GM23338 (cell line): ENCODE measurements at regions not wholly inside any gene's neighbourhood (a gene's known extent, or its start where the extent isn't known, plus 50 kb on each side); places are given as distances from the start of the nearest gene placed in this dataset.

Experiments used
- CREB1 ChIP-seq: fragments of 250-450 bp; sonication (Bioruptor Pico); IDR thresholded peaks from 2 replicates; pipeline ENCODE4 v1.5.0; 2020; ENCODE audit warnings: low read depth, mild to moderate bottlenecking, moderate library complexity
- EZH2 ChIP-seq: fragments of 200-600 bp; sonication (generic); IDR thresholded peaks from one replicate; pipeline ENCODE4 v1.8.0; 2017; ENCODE audit warnings: antibody characterized with exemption, mild to moderate bottlenecking, low read depth; ENCODE audit not compliant: unreplicated experiment
- EZH2phosphoT487 ChIP-seq: fragments of 200-600 bp; sonication (generic); IDR thresholded peaks from one replicate; pipeline ENCODE4 v1.8.1; 2018; ENCODE audit warnings: antibody characterized with exemption; ENCODE audit not compliant: unreplicated experiment
- JUNB ChIP-seq: IDR thresholded peaks from one replicate; pipeline ENCODE4 v1.6.1; 2016; ENCODE audit warnings: antibody characterized with exemption; ENCODE audit not compliant: unreplicated experiment
- NANOG ChIP-seq: IDR thresholded peaks from 2 replicates; pipeline ENCODE4 v1.6.1; 2016; ENCODE audit warnings: antibody characterized with exemption, borderline replicate concordance
- POLR2AphosphoS5 ChIP-seq: IDR thresholded peaks from 2 replicates; pipeline ENCODE4 v1.6.1; 2016; ENCODE audit warnings: antibody characterized with exemption, low read depth
- STAT1 ChIP-seq: IDR thresholded peaks from one replicate; pipeline ENCODE4 v1.6.1; 2016; ENCODE audit warnings: antibody characterized with exemption; ENCODE audit not compliant: unreplicated experiment
- ZNF114 ChIP-seq: fragments of 250-450 bp; sonication (Bioruptor Pico); IDR thresholded peaks from 2 replicates; pipeline ENCODE4 v1.5.0; 2020; ENCODE audit warnings: mild to moderate bottlenecking, moderate library complexity
- ZNF331 ChIP-seq: fragments of 250-450 bp; sonication (Bioruptor Pico); IDR thresholded peaks from 2 replicates; pipeline ENCODE4 v1.5.0; 2020; ENCODE audit warnings: low read depth, mild to moderate bottlenecking, moderate library complexity
- TF ChIP-seq, protein P1 (sequence below), 2 experiments: fragments of 200-600 bp in 1 of 2; sonication (generic) in 1 of 2; conservative IDR thresholded peaks; 2 replicates each; pipeline versions ENCODE4 v1.5.1 to v1.6.1; 2016 to 2017; ENCODE audit warnings: antibody characterized with exemption in 2 of 2, low read depth in 2 of 2, mild to moderate bottlenecking in 2 of 2, moderate library complexity in 1 of 2
- TF ChIP-seq, protein P2 (sequence below): IDR thresholded peaks from one replicate; pipeline ENCODE4 v1.6.1; 2018; ENCODE audit warnings: antibody characterized with exemption; ENCODE audit not compliant: unreplicated experiment
- TF ChIP-seq, protein P3 (sequence below): IDR thresholded peaks from 2 replicates; pipeline ENCODE4 v1.6.1; 2016; ENCODE audit warnings: antibody characterized with exemption
- TF ChIP-seq, protein P4 (sequence below): fragments of 250-450 bp; sonication (Bioruptor Pico); IDR thresholded peaks from 2 replicates; pipeline ENCODE4 v1.5.0; 2020; ENCODE audit warnings: mild to moderate bottlenecking, moderate library complexity

DNA sequence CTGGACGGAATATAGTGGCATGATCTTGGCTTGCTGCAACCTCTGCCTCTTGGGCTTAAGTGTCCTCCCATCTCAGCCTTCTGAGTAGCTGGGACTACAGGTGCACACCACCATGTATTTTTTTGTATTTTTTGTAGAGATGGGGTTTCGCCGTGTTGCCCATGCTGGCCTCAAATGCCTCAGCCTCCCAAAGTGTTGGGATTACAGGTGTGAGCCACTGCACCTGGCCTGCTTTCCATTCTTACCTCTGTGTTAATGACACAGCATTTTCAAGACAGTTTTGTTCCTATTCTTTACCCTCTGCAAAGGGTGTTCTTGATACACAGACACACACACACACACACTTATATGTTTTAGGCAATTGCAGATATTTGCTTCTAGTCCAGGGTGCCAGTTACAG lies 113.3 kb downstream of the LRRC70 start:
- TF ChIP-seq, protein P1, sequence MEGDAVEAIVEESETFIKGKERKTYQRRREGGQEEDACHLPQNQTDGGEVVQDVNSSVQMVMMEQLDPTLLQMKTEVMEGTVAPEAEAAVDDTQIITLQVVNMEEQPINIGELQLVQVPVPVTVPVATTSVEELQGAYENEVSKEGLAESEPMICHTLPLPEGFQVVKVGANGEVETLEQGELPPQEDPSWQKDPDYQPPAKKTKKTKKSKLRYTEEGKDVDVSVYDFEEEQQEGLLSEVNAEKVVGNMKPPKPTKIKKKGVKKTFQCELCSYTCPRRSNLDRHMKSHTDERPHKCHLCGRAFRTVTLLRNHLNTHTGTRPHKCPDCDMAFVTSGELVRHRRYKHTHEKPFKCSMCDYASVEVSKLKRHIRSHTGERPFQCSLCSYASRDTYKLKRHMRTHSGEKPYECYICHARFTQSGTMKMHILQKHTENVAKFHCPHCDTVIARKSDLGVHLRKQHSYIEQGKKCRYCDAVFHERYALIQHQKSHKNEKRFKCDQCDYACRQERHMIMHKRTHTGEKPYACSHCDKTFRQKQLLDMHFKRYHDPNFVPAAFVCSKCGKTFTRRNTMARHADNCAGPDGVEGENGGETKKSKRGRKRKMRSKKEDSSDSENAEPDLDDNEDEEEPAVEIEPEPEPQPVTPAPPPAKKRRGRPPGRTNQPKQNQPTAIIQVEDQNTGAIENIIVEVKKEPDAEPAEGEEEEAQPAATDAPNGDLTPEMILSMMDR (conservative IDR thresholded peaks at IDR 0.05; ENCODE audit: low read depth in 2 of 2): no peak
- TF ChIP-seq POLR2AphosphoS5: no peak
- TF ChIP-seq EZH2phosphoT487: no peak
- TF ChIP-seq JUNB: no peak
- TF ChIP-seq, protein P2, sequence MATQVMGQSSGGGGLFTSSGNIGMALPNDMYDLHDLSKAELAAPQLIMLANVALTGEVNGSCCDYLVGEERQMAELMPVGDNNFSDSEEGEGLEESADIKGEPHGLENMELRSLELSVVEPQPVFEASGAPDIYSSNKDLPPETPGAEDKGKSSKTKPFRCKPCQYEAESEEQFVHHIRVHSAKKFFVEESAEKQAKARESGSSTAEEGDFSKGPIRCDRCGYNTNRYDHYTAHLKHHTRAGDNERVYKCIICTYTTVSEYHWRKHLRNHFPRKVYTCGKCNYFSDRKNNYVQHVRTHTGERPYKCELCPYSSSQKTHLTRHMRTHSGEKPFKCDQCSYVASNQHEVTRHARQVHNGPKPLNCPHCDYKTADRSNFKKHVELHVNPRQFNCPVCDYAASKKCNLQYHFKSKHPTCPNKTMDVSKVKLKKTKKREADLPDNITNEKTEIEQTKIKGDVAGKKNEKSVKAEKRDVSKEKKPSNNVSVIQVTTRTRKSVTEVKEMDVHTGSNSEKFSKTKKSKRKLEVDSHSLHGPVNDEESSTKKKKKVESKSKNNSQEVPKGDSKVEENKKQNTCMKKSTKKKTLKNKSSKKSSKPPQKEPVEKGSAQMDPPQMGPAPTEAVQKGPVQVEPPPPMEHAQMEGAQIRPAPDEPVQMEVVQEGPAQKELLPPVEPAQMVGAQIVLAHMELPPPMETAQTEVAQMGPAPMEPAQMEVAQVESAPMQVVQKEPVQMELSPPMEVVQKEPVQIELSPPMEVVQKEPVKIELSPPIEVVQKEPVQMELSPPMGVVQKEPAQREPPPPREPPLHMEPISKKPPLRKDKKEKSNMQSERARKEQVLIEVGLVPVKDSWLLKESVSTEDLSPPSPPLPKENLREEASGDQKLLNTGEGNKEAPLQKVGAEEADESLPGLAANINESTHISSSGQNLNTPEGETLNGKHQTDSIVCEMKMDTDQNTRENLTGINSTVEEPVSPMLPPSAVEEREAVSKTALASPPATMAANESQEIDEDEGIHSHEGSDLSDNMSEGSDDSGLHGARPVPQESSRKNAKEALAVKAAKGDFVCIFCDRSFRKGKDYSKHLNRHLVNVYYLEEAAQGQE: no peak
- TF ChIP-seq CREB1: no peak
- no peak for TF ChIP-seq EZH2
- TF ChIP-seq ZNF331 (CRISPR knock-in tag): no peak
- TF ChIP-seq, protein P3, sequence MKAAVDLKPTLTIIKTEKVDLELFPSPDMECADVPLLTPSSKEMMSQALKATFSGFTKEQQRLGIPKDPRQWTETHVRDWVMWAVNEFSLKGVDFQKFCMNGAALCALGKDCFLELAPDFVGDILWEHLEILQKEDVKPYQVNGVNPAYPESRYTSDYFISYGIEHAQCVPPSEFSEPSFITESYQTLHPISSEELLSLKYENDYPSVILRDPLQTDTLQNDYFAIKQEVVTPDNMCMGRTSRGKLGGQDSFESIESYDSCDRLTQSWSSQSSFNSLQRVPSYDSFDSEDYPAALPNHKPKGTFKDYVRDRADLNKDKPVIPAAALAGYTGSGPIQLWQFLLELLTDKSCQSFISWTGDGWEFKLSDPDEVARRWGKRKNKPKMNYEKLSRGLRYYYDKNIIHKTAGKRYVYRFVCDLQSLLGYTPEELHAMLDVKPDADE: no peak
- TF ChIP-seq NANOG: no peak
- no peak for TF ChIP-seq ZNF114
- TF ChIP-seq STAT1: no peak
- TF ChIP-seq, protein P4, sequence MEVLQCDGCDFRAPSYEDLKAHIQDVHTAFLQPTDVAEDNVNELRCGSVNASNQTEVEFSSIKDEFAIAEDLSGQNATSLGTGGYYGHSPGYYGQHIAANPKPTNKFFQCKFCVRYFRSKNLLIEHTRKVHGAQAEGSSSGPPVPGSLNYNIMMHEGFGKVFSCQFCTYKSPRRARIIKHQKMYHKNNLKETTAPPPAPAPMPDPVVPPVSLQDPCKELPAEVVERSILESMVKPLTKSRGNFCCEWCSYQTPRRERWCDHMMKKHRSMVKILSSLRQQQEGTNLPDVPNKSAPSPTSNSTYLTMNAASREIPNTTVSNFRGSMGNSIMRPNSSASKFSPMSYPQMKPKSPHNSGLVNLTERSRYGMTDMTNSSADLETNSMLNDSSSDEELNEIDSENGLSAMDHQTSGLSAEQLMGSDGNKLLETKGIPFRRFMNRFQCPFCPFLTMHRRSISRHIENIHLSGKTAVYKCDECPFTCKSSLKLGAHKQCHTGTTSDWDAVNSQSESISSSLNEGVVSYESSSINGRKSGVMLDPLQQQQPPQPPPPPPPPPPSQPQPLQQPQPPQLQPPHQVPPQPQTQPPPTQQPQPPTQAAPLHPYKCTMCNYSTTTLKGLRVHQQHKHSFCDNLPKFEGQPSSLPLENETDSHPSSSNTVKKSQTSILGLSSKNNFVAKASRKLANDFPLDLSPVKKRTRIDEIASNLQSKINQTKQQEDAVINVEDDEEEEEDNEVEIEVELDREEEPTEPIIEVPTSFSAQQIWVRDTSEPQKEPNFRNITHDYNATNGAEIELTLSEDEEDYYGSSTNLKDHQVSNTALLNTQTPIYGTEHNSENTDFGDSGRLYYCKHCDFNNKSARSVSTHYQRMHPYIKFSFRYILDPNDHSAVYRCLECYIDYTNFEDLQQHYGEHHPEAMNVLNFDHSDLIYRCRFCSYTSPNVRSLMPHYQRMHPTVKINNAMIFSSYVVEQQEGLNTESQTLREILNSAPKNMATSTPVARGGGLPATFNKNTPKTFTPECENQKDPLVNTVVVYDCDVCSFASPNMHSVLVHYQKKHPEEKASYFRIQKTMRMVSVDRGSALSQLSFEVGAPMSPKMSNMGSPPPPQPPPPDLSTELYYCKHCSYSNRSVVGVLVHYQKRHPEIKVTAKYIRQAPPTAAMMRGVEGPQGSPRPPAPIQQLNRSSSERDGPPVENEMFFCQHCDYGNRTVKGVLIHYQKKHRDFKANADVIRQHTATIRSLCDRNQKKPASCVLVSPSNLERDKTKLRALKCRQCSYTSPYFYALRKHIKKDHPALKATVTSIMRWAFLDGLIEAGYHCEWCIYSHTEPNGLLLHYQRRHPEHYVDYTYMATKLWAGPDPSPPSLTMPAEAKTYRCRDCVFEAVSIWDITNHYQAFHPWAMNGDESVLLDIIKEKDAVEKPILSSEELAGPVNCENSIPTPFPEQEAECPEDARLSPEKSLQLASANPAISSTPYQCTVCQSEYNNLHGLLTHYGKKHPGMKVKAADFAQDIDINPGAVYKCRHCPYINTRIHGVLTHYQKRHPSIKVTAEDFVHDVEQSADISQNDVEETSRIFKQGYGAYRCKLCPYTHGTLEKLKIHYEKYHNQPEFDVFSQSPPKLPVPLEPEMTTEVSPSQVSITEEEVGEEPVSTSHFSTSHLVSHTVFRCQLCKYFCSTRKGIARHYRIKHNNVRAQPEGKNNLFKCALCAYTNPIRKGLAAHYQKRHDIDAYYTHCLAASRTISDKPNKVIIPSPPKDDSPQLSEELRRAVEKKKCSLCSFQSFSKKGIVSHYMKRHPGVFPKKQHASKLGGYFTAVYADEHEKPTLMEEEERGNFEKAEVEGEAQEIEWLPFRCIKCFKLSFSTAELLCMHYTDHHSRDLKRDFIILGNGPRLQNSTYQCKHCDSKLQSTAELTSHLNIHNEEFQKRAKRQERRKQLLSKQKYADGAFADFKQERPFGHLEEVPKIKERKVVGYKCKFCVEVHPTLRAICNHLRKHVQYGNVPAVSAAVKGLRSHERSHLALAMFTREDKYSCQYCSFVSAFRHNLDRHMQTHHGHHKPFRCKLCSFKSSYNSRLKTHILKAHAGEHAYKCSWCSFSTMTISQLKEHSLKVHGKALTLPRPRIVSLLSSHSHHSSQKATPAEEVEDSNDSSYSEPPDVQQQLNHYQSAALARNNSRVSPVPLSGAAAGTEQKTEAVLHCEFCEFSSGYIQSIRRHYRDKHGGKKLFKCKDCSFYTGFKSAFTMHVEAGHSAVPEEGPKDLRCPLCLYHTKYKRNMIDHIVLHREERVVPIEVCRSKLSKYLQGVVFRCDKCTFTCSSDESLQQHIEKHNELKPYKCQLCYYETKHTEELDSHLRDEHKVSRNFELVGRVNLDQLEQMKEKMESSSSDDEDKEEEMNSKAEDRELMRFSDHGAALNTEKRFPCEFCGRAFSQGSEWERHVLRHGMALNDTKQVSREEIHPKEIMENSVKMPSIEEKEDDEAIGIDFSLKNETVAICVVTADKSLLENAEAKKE (CRISPR knock-in tag): no peak
